ENCODE measurements at regions not wholly inside any gene's neighbourhood (a gene's known extent, or its start where the extent isn't known, plus 50 kb on each side); places are given as distances from the start of the nearest gene placed in this dataset.

- Histone ChIP-seq H3K4me3 (no peak overlapping the region), H3K4me1 (no peaks in the 10 kb centered on the region), H3K27me3 (ENCODE audit: low read depth) (no peaks in the 10 kb centered on the region), H3K36me3 (replicated peaks) (no peaks in the 10 kb centered on the region), H3K9me3 (no peaks in the 10 kb centered on the region)
- in situ Hi-C loops (cut with MboI; ENCODE audit: low sequenced_read_pairs) = no loop called here
- DNase-seq (ENCODE audit: low spot score in 2 of 2) = no peak
These were observed 888.4 kb downstream of the TRIB2 start for GRCh38 chr2:13604951-13605661.

GRCh38 chr2:13607139-13607538 lies 890.4 kb downstream of the TRIB2 start:
- Histone ChIP-seq H3K27me3 (ENCODE audit: low read depth) (no peaks in the 10 kb centered on the region), H3K9me3 (no peaks in the 10 kb centered on the region), H3K4me1 (no peaks in the 10 kb centered on the region), H3K36me3 (replicated peaks) (no peaks in the 10 kb centered on the region), H3K4me3 (no peak overlapping the region)
- in situ Hi-C loops (cut with MboI; ENCODE audit: low sequenced_read_pairs) = no loop called here
- DNase-seq (ENCODE audit: low spot score in 2 of 2) = no peak

- Histone ChIP-seq H3K4me3 (no peak overlapping the region), H3K4me1 (no peaks in the 10 kb centered on the region), H3K9me3 (no peaks in the 10 kb centered on the region), H3K27me3 (ENCODE audit: low read depth) (no peaks in the 10 kb centered on the region), H3K36me3 (replicated peaks) (no peaks in the 10 kb centered on the region)
- DNase-seq (ENCODE audit: low spot score in 2 of 2) = no peak
- in situ Hi-C loops (cut with MboI; ENCODE audit: low sequenced_read_pairs) = no loop called here
These were observed 895.2 kb downstream of the TRIB2 start for GRCh38 chr2:13611939-13612338.

GRCh38 chr2:13616059-13616458 lies 899.3 kb downstream of the TRIB2 start:
- no peak overlapping the region for H3K4me3 ChIP-seq
- H3K27me3 ChIP-seq (ENCODE audit: low read depth) = no peaks in the 10 kb centered on the region
- no peaks in the 10 kb centered on the region for H3K9me3 ChIP-seq
- no peaks in the 10 kb centered on the region for H3K4me1 ChIP-seq
- in situ Hi-C loops (cut with MboI; ENCODE audit: low sequenced_read_pairs) = no loop called here
- no peak for DNase-seq (ENCODE audit: low spot score in 2 of 2)
- H3K36me3 ChIP-seq (replicated peaks) = no peaks in the 10 kb centered on the region

DNA sequence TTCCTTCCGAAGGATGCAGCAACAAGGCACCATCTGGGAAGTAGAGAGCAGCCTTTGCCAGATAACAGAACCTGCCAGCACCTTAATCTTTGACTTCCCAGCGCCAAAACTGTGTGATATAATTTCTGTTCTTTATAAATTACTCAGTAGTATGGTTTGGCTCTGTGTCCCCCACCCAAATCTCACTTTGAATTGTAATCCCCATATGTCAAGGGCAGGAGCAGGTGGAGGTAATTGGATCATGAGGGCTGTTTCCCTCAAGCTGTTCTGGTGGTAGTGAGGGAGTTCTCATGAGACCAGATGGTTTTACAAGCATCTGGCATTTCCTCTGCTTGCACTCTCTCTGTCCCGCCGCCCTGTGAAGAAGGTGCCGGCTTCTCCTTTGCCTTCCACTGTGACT lies 899.9 kb downstream of the TRIB2 start:
- no peaks in the 10 kb centered on the region for H3K36me3 ChIP-seq (replicated peaks)
- no peak overlapping the region for H3K4me3 ChIP-seq
- H3K27me3 ChIP-seq (ENCODE audit: low read depth) = no peaks in the 10 kb centered on the region
- H3K4me1 ChIP-seq = no peaks in the 10 kb centered on the region
- no peak for DNase-seq (ENCODE audit: low spot score in 2 of 2)
- in situ Hi-C loops (cut with MboI; ENCODE audit: low sequenced_read_pairs) = no loop called here
- no peaks in the 10 kb centered on the region for H3K9me3 ChIP-seq

- no peaks in the 10 kb centered on the region for H3K27me3 ChIP-seq (ENCODE audit: low read depth)
- no peak overlapping the region for H3K4me3 ChIP-seq
- H3K36me3 ChIP-seq (replicated peaks) = no peaks in the 10 kb centered on the region
- in situ Hi-C loops (cut with MboI; ENCODE audit: low sequenced_read_pairs) = no loop called here
- H3K4me1 ChIP-seq = no peaks in the 10 kb centered on the region
- H3K9me3 ChIP-seq = no peaks in the 10 kb centered on the region
- DNase-seq (ENCODE audit: low spot score in 2 of 2) = no peak
These were observed 911.4 kb downstream of the TRIB2 start for GRCh38 chr2:13628122-13628521.

GRCh38 chr2:13638181-13638580 lies 921.4 kb downstream of the TRIB2 start:
- H3K4me3 ChIP-seq = no peak overlapping the region
- H3K9me3 ChIP-seq = no peaks in the 10 kb centered on the region
- no peak for DNase-seq (ENCODE audit: low spot score in 2 of 2)
- H3K36me3 ChIP-seq (replicated peaks) = no peaks in the 10 kb centered on the region
- no peaks in the 10 kb centered on the region for H3K27me3 ChIP-seq (ENCODE audit: low read depth)
- H3K4me1 ChIP-seq = no peaks in the 10 kb centered on the region
- in situ Hi-C loops (cut with MboI; ENCODE audit: low sequenced_read_pairs) = no loop called here

DNA sequence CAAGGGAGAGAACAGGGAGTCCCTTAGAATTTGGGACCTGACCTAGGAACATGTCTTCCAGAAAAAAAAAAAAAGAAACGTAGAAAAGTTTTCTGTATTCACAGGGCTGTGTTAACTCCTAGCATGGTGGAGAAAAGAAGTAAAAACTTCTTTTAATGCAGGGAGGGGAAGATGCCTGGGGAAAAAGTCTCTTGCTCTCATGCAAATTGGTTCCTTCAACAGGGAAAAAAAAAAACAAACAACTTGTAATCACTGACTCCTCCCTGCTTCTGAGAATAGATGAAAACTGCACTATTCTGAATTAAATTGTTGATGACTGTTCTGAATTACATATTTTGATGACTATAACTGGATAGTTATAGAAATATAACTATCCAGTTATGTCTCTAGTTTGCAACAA lies 933.2 kb downstream of the TRIB2 start:
- DNase-seq (ENCODE audit: low spot score in 2 of 2) = no peak
- in situ Hi-C loops (cut with MboI; ENCODE audit: low sequenced_read_pairs) = no loop called here
- Histone ChIP-seq H3K4me3 (no peak overlapping the region), H3K36me3 (replicated peaks) (no peaks in the 10 kb centered on the region), H3K4me1 (no peaks in the 10 kb centered on the region; the same call in 1 of the 2 replicates), H3K9me3 (no peaks in the 10 kb centered on the region), H3K27me3 (ENCODE audit: low read depth) (no peaks in the 10 kb centered on the region)

DNA sequence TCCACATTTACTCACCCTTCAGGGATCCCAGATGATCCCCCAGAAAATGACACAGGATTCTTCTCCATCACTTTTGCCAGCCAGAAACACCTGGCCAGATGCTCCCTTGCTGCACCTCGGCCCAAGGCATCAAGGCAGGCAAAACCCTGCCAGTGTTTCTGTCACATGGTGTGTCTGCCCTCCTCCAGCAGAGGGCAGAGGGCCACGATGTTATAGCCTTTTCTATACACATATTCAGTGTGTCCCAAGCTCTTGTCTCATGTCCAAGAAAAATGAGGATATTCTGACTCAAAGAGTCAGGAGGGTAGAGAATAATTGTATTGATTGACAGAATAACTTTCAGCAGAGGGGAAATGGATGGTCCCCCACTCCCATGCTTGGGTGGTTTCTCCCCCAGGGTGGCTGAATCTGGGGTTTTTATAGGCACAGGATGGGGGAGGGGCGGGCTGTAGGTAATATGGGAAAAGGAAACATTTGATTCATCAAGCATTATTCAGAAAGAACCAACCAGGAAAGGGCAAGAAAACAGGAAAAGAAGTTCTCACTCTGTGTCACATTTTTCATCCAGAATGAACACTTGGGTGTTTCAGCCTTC lies 933.9 kb downstream of the TRIB2 start:
- Histone ChIP-seq H3K4me3 (no peak overlapping the region), H3K27me3 (ENCODE audit: low read depth) (no peaks in the 10 kb centered on the region), H3K36me3 (replicated peaks) (no peaks in the 10 kb centered on the region), H3K9me3 (no peaks in the 10 kb centered on the region), H3K4me1 (no peaks in the 10 kb centered on the region; the same call in 1 of the 2 replicates)
- peak in 1 of 2 experiments; percentile 24 for DNase-seq (ENCODE audit: low spot score in 2 of 2)
- in situ Hi-C loops (cut with MboI; ENCODE audit: low sequenced_read_pairs) = no loop called here

- H3K36me3 ChIP-seq (replicated peaks) = no peaks in the 10 kb centered on the region
- H3K9me3 ChIP-seq = no peaks in the 10 kb centered on the region
- H3K4me1 ChIP-seq = no peaks in the 10 kb centered on the region; the same call in 1 of the 2 replicates
- no peak for DNase-seq (ENCODE audit: low spot score in 2 of 2)
- no peaks in the 10 kb centered on the region for H3K27me3 ChIP-seq (ENCODE audit: low read depth)
- in situ Hi-C loops (cut with MboI; ENCODE audit: low sequenced_read_pairs) = no loop called here
- H3K4me3 ChIP-seq = no peak overlapping the region
These were observed 935.0 kb downstream of the TRIB2 start for GRCh38 chr2:13651684-13652131.

GRCh38 chr2:13652531-13653313 lies 936.0 kb downstream of the TRIB2 start:
- in situ Hi-C loops (cut with MboI; ENCODE audit: low sequenced_read_pairs) = no loop called here

DNA sequence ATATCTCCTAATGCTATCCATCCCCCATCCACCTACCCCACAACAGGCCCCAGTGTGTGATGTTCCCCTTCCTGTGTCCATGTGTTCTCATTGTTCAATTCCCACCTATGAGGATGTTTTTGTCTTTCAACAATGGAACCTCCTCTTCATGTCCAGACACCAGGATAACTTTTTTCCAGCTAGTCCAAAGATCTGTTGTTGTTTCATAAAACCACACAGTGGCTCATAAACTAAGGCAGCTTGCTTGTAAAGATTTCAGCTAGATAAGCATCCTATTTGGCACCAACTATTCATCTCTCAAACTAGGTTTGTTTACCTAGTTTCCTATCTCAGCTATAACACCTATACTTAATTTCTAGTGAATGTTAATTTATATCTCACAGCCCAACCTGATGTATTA lies 937.7 kb downstream of the TRIB2 start:
- in situ Hi-C loops (cut with MboI; ENCODE audit: low sequenced_read_pairs) = no loop called here
- Histone ChIP-seq H3K4me3 (no peak overlapping the region), H3K4me1 (no peaks in the 10 kb centered on the region; the same call in 1 of the 2 replicates), H3K36me3 (replicated peaks) (no peaks in the 10 kb centered on the region), H3K9me3 (no peaks in the 10 kb centered on the region), H3K27me3 (ENCODE audit: low read depth) (no peaks in the 10 kb centered on the region)
- no peak for DNase-seq (ENCODE audit: low spot score in 2 of 2)

More at GRCh38 chr2:13652531-13653313, 936.0 kb downstream of the TRIB2 start:
- H3K4me3 ChIP-seq = no peak overlapping the region
- H3K36me3 ChIP-seq (replicated peaks) = no peaks in the 10 kb centered on the region
- H3K27me3 ChIP-seq (ENCODE audit: low read depth) = no peaks in the 10 kb centered on the region
- DNase-seq (ENCODE audit: low spot score in 2 of 2) = no peak
- H3K9me3 ChIP-seq = no peaks in the 10 kb centered on the region
- no peaks in the 10 kb centered on the region; the same call in 1 of the 2 replicates for H3K4me1 ChIP-seq

GRCh38 chr2:13660231-13660630 lies 943.5 kb downstream of the TRIB2 start:
- Histone ChIP-seq H3K36me3 (replicated peaks) (no peaks in the 10 kb centered on the region), H3K27me3 (ENCODE audit: low read depth) (no peaks in the 10 kb centered on the region), H3K4me1 (no peaks in the 10 kb centered on the region), H3K9me3 (no peaks in the 10 kb centered on the region), H3K4me3 (no peak overlapping the region)
- in situ Hi-C loops (cut with MboI; ENCODE audit: low sequenced_read_pairs) = no loop called here
- DNase-seq (ENCODE audit: low spot score in 2 of 2) = no peak

- in situ Hi-C loops (cut with MboI; ENCODE audit: low sequenced_read_pairs) = no loop called here
- Histone ChIP-seq H3K9me3 (no peaks in the 10 kb centered on the region), H3K36me3 (replicated peaks) (no peaks in the 10 kb centered on the region), H3K4me3 (no peak overlapping the region), H3K4me1 (no peaks in the 10 kb centered on the region), H3K27me3 (ENCODE audit: low read depth) (no peaks in the 10 kb centered on the region)
- DNase-seq (ENCODE audit: low spot score in 2 of 2) = no peak
These were observed 945.3 kb downstream of the TRIB2 start for GRCh38 chr2:13662055-13662454.

Data from HAP-1 (cell line).